ENCODE measurements at regions not wholly inside any gene's neighbourhood (a gene's known extent, or its start where the extent isn't known, plus 50 kb on each side); places are given as distances from the start of the nearest gene placed in this dataset.

DNA sequence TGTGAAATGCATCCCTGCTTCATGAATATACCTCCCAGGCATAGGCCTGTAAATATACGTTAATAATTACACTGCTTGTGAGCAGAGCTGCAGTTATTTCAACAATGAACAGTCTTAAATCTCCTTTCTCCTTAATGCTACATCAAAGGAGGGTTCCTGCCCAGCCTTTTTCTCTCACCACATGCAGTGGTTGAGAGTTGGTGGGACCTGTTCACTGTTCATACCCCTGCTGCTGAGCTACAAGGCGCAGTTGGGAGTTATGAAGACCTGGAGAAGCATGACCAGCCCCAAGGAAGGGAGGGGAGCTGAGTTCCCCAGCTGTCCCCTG, 111.9 kb upstream of the FOXQ1 start:
- Histone ChIP-seq H3K4me3 (no peak overlapping the region), H3K27me3 (ENCODE audit: low read depth) (peaks cover 33% of the 10 kb centered on the region), H3K9me3 (replicated peaks) (peaks cover 7% of the 10 kb centered on the region), H3K4me1 (no peaks in the 10 kb centered on the region), H3K36me3 (no peaks in the 10 kb centered on the region), H3K27ac (replicated peaks) (no peak overlapping the region)
- no peak for DNase-seq
- intact Hi-C loops (cut with micrococcal nuclease) = no loop called here
- TF ChIP-seq, protein P1, sequence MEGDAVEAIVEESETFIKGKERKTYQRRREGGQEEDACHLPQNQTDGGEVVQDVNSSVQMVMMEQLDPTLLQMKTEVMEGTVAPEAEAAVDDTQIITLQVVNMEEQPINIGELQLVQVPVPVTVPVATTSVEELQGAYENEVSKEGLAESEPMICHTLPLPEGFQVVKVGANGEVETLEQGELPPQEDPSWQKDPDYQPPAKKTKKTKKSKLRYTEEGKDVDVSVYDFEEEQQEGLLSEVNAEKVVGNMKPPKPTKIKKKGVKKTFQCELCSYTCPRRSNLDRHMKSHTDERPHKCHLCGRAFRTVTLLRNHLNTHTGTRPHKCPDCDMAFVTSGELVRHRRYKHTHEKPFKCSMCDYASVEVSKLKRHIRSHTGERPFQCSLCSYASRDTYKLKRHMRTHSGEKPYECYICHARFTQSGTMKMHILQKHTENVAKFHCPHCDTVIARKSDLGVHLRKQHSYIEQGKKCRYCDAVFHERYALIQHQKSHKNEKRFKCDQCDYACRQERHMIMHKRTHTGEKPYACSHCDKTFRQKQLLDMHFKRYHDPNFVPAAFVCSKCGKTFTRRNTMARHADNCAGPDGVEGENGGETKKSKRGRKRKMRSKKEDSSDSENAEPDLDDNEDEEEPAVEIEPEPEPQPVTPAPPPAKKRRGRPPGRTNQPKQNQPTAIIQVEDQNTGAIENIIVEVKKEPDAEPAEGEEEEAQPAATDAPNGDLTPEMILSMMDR (IDR thresholded peaks at IDR 0.05; ENCODE audit: borderline replicate concordance) = no peak

GRCh38 chr6:1197309-1197708, 114.6 kb upstream of the FOXQ1 start:
- no peaks in the 10 kb centered on the region for H3K4me1 ChIP-seq
- TF ChIP-seq, protein P1 (IDR thresholded peaks at IDR 0.05; ENCODE audit: borderline replicate concordance) = no peak

DNA sequence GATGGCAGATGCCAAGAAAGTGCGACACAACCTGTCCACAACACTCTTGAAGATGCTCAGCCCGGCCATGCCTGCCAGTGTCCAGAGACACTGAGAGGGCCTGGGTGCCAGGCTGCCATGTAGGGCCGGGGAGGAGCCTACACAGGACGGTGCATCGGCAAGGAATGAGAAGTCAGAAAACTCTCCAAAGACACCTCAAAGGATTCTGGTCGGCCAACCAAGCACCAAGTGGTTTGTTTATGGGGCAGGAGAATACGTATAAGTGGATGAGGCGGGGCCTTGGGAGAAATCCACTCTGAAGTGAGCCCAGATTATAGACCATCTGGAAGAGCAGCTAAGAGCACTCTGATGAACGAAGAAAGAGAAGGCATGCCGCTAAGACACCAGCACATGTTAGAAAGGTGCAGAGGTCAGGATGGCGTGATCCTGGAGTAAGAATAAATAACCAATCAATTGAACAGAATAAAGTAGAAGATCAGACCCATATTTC, 120.7 kb upstream of the FOXQ1 start:
- H3K4me3 ChIP-seq = no peak overlapping the region
- DNase-seq = no peak
- H3K9me3 ChIP-seq (replicated peaks) = peaks cover 16% of the 10 kb centered on the region
- H3K36me3 ChIP-seq = no peaks in the 10 kb centered on the region
- TF ChIP-seq, protein P1 (IDR thresholded peaks at IDR 0.05; ENCODE audit: borderline replicate concordance) = no peak
- H3K4me1 ChIP-seq = no peaks in the 10 kb centered on the region
- intact Hi-C loops (cut with micrococcal nuclease) = no loop called here
- no peak overlapping the region for H3K27ac ChIP-seq (replicated peaks)
- H3K27me3 ChIP-seq (ENCODE audit: low read depth) = peaks cover 32% of the 10 kb centered on the region

More at GRCh38 chr6:1197309-1197708, 114.6 kb upstream of the FOXQ1 start:
- Histone ChIP-seq H3K4me3 (no peak overlapping the region), H3K27me3 (ENCODE audit: low read depth) (peaks cover 33% of the 10 kb centered on the region), H3K36me3 (no peaks in the 10 kb centered on the region), H3K9me3 (replicated peaks) (peaks cover 16% of the 10 kb centered on the region), H3K27ac (replicated peaks) (no peak overlapping the region)
- DNase-seq = no peak
- intact Hi-C loops (cut with micrococcal nuclease) = no loop called here

GRCh38 chr6:1190366-1190765, 121.5 kb upstream of the FOXQ1 start:
- Histone ChIP-seq H3K27ac (replicated peaks) (no peak overlapping the region), H3K4me1 (no peaks in the 10 kb centered on the region), H3K36me3 (no peaks in the 10 kb centered on the region), H3K9me3 (replicated peaks) (peaks cover 12% of the 10 kb centered on the region), H3K4me3 (no peak overlapping the region), H3K27me3 (ENCODE audit: low read depth) (peaks cover 38% of the 10 kb centered on the region)
- intact Hi-C loops (cut with micrococcal nuclease) = no loop called here
- TF ChIP-seq, protein P1 (IDR thresholded peaks at IDR 0.05; ENCODE audit: borderline replicate concordance) = no peak
- no peak for DNase-seq

DNA sequence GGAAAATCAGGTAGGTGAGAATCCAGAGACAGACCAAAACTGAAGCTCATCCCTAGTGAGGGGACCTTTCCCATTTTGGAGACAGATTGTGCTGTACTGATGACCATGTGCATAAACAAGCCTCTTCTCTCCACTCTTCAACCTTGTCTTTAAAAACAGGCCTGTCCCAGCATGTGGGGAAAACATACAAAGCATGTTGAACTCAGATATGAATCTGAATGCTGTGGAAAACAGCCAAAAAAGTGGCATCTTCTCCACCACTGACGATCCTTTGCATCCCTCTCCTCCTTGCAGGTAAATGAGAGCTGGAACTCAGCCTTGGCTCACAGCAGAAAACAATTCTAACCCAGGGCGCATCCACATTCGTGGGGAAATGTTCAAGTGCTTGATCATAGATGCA, 123.7 kb upstream of the FOXQ1 start:
- intact Hi-C loops (cut with micrococcal nuclease) = no loop called here
- Histone ChIP-seq H3K4me1 (no peaks in the 10 kb centered on the region), H3K4me3 (no peak overlapping the region), H3K36me3 (no peaks in the 10 kb centered on the region), H3K27ac (replicated peaks) (no peak overlapping the region), H3K27me3 (ENCODE audit: low read depth) (peaks cover 57% of the 10 kb centered on the region), H3K9me3 (replicated peaks) (no peaks in the 10 kb centered on the region)
- DNase-seq = no peak
- TF ChIP-seq, protein P1 (IDR thresholded peaks at IDR 0.05; ENCODE audit: borderline replicate concordance) = no peak

All from left ventricle myocardium inferior (tissue), 1 donor.